Suprapubic skin (tissue), 4 donors: ENCODE measurements at regions not wholly inside any gene's neighbourhood (a gene's known extent, or its start where the extent isn't known, plus 50 kb on each side); places are given as distances from the start of the nearest gene placed in this dataset.

Experiments used
- DNase-seq, 2 donors: peaks; one replicate each; pipeline ENCODE4 v3.0.0-alpha.2; 2019; ENCODE audit warnings: low spot score in 2 of 2
- H3K27ac ChIP-seq: fragments of 200-600 bp; sonication (generic); one replicate; pipeline ENCODE4 v1.5.1; 2019
- H3K27me3 ChIP-seq: fragments of 200-600 bp; sonication (generic); one replicate; pipeline ENCODE4 v1.5.1; 2019
- H3K36me3 ChIP-seq: fragments of 200-600 bp; sonication (generic); one replicate; pipeline ENCODE4 v1.5.1; 2019
- H3K4me1 ChIP-seq: fragments of 200-600 bp; sonication (generic); one replicate; pipeline ENCODE4 v1.5.1; 2019
- H3K4me3 ChIP-seq: fragments of 200-600 bp; sonication (generic); one replicate; pipeline ENCODE4 v1.5.1; 2019; ENCODE audit warnings: mild to moderate bottlenecking
- H3K9me3 ChIP-seq: fragments of 200-600 bp; sonication (generic); one replicate; pipeline ENCODE4 v1.5.1; 2019
- EP300 ChIP-seq: sonication (generic); formaldehyde crosslinking; IDR thresholded peaks from one replicate; pipeline ENCODE4 v1.6.1; 2017; ENCODE audit warnings: antibody characterized with exemption
- POLR2A ChIP-seq, 2 donors: fragments of 450-650 bp; IDR thresholded peaks; one replicate each; pipeline ENCODE4 v1.6.1; 2017; ENCODE audit warnings: antibody characterized with exemption in 2 of 2, mild to moderate bottlenecking in 2 of 2, moderate library complexity in 2 of 2
- POLR2AphosphoS5 ChIP-seq, 3 donors: sonication (generic); formaldehyde crosslinking; IDR thresholded peaks; one replicate each; pipeline ENCODE4 v1.6.1; 2017; ENCODE audit warnings: antibody characterized with exemption in 3 of 3
- WGBS: methylation state at CpG from one replicate; pipeline ENCODE4 v1.1.5; 2018; 5-methylcytosine and 5-hydroxymethylcytosine counted together
- TF ChIP-seq, protein P1 (sequence below), 2 donors: fragments of 200-600 bp in 1 of 2; fragments of 450-650 bp in 1 of 2; sonication (generic) in 1 of 2; IDR thresholded peaks; one replicate each; pipeline ENCODE4 v1.5.1; 2016 to 2019; ENCODE audit warnings: antibody characterized with exemption in 2 of 2, mild to moderate bottlenecking in 1 of 2, moderate library complexity in 1 of 2

DNA sequence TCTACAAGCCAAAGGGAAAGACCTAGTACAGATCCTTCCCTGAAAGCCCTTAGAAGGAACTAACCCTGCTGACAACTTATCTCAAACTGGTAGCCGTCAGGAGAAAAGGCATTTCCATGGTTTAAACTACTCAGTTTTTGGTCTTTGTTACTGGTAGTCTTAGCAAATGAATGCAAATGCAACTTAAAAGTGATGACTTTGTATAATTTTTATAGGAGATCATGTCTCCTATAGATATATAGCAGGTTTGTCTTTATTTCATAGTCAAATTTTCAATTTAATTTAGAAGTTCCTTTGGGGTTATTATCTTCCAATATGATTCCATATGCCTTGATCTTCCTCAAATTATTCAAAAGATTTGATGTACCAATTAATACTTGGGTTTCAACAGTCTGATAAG is 1173.0 kb upstream of the CNTN5 start:
- H3K36me3 ChIP-seq, result no peaks in the 10 kb centered on the region
- DNase-seq, result no peak
- no peaks in the 10 kb centered on the region for H3K4me1 ChIP-seq
- WGBS, result 96% methylated on average over 1 of the region's 1 CpG
- H3K27me3 ChIP-seq, result no peaks in the 10 kb centered on the region
- H3K9me3 ChIP-seq, result no peaks in the 10 kb centered on the region
- no peak overlapping the region for H3K4me3 ChIP-seq
- TF ChIP-seq, protein P1, sequence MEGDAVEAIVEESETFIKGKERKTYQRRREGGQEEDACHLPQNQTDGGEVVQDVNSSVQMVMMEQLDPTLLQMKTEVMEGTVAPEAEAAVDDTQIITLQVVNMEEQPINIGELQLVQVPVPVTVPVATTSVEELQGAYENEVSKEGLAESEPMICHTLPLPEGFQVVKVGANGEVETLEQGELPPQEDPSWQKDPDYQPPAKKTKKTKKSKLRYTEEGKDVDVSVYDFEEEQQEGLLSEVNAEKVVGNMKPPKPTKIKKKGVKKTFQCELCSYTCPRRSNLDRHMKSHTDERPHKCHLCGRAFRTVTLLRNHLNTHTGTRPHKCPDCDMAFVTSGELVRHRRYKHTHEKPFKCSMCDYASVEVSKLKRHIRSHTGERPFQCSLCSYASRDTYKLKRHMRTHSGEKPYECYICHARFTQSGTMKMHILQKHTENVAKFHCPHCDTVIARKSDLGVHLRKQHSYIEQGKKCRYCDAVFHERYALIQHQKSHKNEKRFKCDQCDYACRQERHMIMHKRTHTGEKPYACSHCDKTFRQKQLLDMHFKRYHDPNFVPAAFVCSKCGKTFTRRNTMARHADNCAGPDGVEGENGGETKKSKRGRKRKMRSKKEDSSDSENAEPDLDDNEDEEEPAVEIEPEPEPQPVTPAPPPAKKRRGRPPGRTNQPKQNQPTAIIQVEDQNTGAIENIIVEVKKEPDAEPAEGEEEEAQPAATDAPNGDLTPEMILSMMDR (IDR thresholded peaks at IDR 0.05), result no peak
- no peak overlapping the region for H3K27ac ChIP-seq

GRCh38 chr11:97850701-97851100 is 1170.0 kb upstream of the CNTN5 start:
- no peak overlapping the region for H3K4me3 ChIP-seq
- no peak for TF ChIP-seq POLR2A (IDR thresholded peaks at IDR 0.05)
- H3K27me3 ChIP-seq, result no peaks in the 10 kb centered on the region
- no peaks in the 10 kb centered on the region for H3K36me3 ChIP-seq
- H3K9me3 ChIP-seq, result no peaks in the 10 kb centered on the region
- 45% methylated on average over 1 of the region's 1 CpG for WGBS
- H3K27ac ChIP-seq, result no peak overlapping the region
- H3K4me1 ChIP-seq, result no peaks in the 10 kb centered on the region
- no peak for DNase-seq

DNA sequence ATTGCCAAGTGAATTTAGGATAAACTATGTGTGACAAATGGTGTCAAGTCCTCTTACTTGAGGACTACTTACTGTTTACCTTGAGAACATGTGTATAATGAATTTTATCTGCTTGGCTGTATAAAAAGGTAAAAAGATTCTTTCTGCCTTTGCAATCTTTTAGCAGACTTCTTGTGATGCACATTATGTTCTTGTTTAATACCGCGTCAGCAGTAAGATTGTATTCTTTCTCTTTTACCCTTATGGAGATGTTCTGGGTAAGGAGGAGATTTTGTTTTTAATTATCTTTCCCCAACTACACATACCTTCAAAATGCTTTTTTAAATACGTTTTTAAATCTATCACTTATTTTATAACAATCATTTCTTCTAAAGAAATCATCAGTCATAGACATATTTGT is 1166.4 kb upstream of the CNTN5 start:
- Histone ChIP-seq H3K4me1 (no peaks in the 10 kb centered on the region), H3K27me3 (no peaks in the 10 kb centered on the region), H3K4me3 (no peak overlapping the region), H3K27ac (no peak overlapping the region), H3K9me3 (no peaks in the 10 kb centered on the region), H3K36me3 (no peaks in the 10 kb centered on the region)
- 84% methylated on average over 3 of the region's 3 CpGs for WGBS
- no peak for DNase-seq
- TF ChIP-seq, protein P1 (IDR thresholded peaks at IDR 0.05), result no peak
- TF ChIP-seq POLR2AphosphoS5 (IDR thresholded peaks at IDR 0.05), result no peak
- no peak for TF ChIP-seq EP300
- no peak for TF ChIP-seq POLR2A (IDR thresholded peaks at IDR 0.05)

DNA sequence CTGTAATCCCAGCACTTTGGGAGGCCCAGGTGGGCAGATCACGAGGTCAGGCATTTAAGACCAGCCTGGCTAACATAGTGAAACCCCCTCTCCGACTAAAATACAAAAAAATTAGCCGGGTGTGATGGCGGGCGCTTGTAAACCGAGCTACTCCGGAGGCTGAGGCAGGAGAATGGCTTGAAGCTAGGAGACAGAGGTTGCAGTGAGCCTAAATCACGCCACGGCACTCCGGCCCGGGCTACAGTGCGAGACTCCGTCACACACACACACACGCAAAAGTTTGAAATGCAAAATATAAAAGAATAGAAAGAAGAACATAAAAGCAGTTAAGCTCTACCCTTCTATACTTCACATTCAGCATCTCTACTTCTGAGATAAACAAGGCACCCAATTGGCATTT is 1165.9 kb upstream of the CNTN5 start:
- no peaks in the 10 kb centered on the region for H3K4me1 ChIP-seq
- WGBS, result 81% methylated on average over 14 of the region's 14 CpGs
- H3K27ac ChIP-seq, result no peak overlapping the region
- no peaks in the 10 kb centered on the region for H3K9me3 ChIP-seq
- no peak overlapping the region for H3K4me3 ChIP-seq
- no peaks in the 10 kb centered on the region for H3K36me3 ChIP-seq
- no peak for DNase-seq
- no peak for TF ChIP-seq POLR2AphosphoS5 (IDR thresholded peaks at IDR 0.05)
- H3K27me3 ChIP-seq, result no peaks in the 10 kb centered on the region

- TF ChIP-seq POLR2AphosphoS5 (IDR thresholded peaks at IDR 0.05) (no peak), POLR2A (IDR thresholded peaks at IDR 0.05) (no peak), EP300 (no peak)
- TF ChIP-seq, protein P1 (IDR thresholded peaks at IDR 0.05), result no peak
- H3K4me3 ChIP-seq, result no peak overlapping the region
- no peaks in the 10 kb centered on the region for H3K27me3 ChIP-seq
- H3K9me3 ChIP-seq, result no peaks in the 10 kb centered on the region
- WGBS, result 27% methylated on average over 2 of the region's 2 CpGs
- H3K4me1 ChIP-seq, result no peaks in the 10 kb centered on the region
- H3K27ac ChIP-seq, result no peak overlapping the region
- no peaks in the 10 kb centered on the region for H3K36me3 ChIP-seq
- DNase-seq, result no peak
These were observed 1164.1 kb upstream of the CNTN5 start for GRCh38 chr11:97856666-97857065.

GRCh38 chr11:97860237-97860636 is 1160.5 kb upstream of the CNTN5 start:
- Histone ChIP-seq H3K4me3 (no peak overlapping the region), H3K36me3 (no peaks in the 10 kb centered on the region), H3K27ac (no peak overlapping the region), H3K4me1 (no peaks in the 10 kb centered on the region), H3K27me3 (no peaks in the 10 kb centered on the region), H3K9me3 (no peaks in the 10 kb centered on the region)
- TF ChIP-seq POLR2AphosphoS5 (IDR thresholded peaks at IDR 0.05) (no peak), EP300 (no peak), POLR2A (IDR thresholded peaks at IDR 0.05) (no peak)
- TF ChIP-seq, protein P1 (IDR thresholded peaks at IDR 0.05), result no peak
- WGBS, result 50% methylated on average over 1 of the region's 1 CpG
- DNase-seq, result no peak
